A549 (cell line): ENCODE measurements at regions not wholly inside any gene's neighbourhood (a gene's known extent, or its start where the extent isn't known, plus 50 kb on each side); places are given as distances from the start of the nearest gene placed in this dataset.
A peak's percentile ranks its signal among the peaks of the same experiment; 100 is the strongest.

Source experiments
- CHD2 ChIP-seq: fragments of 150-350 bp; IDR thresholded peaks from 2 replicates; pipeline ENCODE4 v1.6.1; 2014; ENCODE audit warnings: low read length; ENCODE audit not compliant: partially characterized antibody
- CTCF ChIP-seq: fragments of >200 bp; sonication (Bioruptor Twin); formaldehyde crosslinking; IDR thresholded peaks from 3 replicates; pipeline ENCODE4 v1.5.1; 2016
- EP300 ChIP-seq, 2 experiments: fragments of >200 bp; sonication (Bioruptor Twin); formaldehyde crosslinking; IDR thresholded peaks; 2 replicates in 1 of 2; 3 replicates in 1 of 2; pipeline ENCODE4 v1.6.1; 2016 to 2017
- ESRRA ChIP-seq: fragments of 150-350 bp; IDR thresholded peaks from 2 replicates; pipeline ENCODE4 v1.6.1; 2014; ENCODE audit warnings: mild to moderate bottlenecking, low read length, borderline replicate concordance
- KDM1A ChIP-seq: fragments of 200-600 bp; sonication (generic); IDR thresholded peaks from 2 replicates; pipeline ENCODE4 v1.6.1; 2016; ENCODE audit warnings: low read depth, mild to moderate bottlenecking
- MAX ChIP-seq: IDR thresholded peaks from 2 replicates; pipeline ENCODE4 v1.6.1; 2012
- MYC ChIP-seq: IDR thresholded peaks from 2 replicates; pipeline ENCODE4 v1.6.1; 2012; ENCODE audit warnings: mild to moderate bottlenecking, inconsistent platforms, low read length, improper control_type of control experiment, borderline replicate concordance
- POLR2A ChIP-seq: IDR thresholded peaks from 2 replicates; pipeline ENCODE4 v1.6.1; 2012; ENCODE audit warnings: mild to moderate bottlenecking, low read length
- POLR2AphosphoS2 ChIP-seq: conservative IDR thresholded peaks from 2 replicates; pipeline ENCODE4 v1.6.1; 2012; ENCODE audit warnings: low read length, improper control_type of control experiment, inconsistent platforms
- REST ChIP-seq: fragments of 200-600 bp; sonication (generic); IDR thresholded peaks from 2 replicates; pipeline ENCODE4 v1.6.1; 2016; ENCODE audit warnings: antibody characterized with exemption, mild to moderate bottlenecking, moderate library complexity
- RFX5 ChIP-seq: fragments of 450-650 bp; IDR thresholded peaks from 2 replicates; pipeline ENCODE4 v1.7.1; 2014; ENCODE audit warnings: antibody characterized with exemption, mild to moderate bottlenecking, moderate library complexity
- SMC3 ChIP-seq: fragments of >200 bp; sonication (Bioruptor Twin); formaldehyde crosslinking; IDR thresholded peaks from 3 replicates; pipeline ENCODE4 v1.6.1; 2018; ENCODE audit warnings: inconsistent platforms

GRCh38 chr2:150911766-150912280, 349.8 kb downstream of the RBM43 start:
- peak; percentile 30; the same call in 1 of the 3 replicates for TF ChIP-seq CTCF
- TF ChIP-seq RFX5: no peak
- TF ChIP-seq ESRRA: no peak
- peak; percentile 43; the same call in 1 of the 2 replicates for TF ChIP-seq MAX
- TF ChIP-seq KDM1A: no peak
- TF ChIP-seq POLR2A: no peak
- TF ChIP-seq EP300 (IDR thresholded peaks at IDR 0.05): no peak; a peak in 1 of 5 replicates
- TF ChIP-seq MYC: no peak
- TF ChIP-seq SMC3: peak; percentile 51; the same call in 1 of the 3 replicates
- TF ChIP-seq POLR2AphosphoS2: no peak
- no peak for TF ChIP-seq REST
- no peak for TF ChIP-seq CHD2
